Activated CD8-positive, alpha-beta memory T cell treated with anti-CD3 and anti-CD28 coated beads, Interleukin-2, amount 50 U/mL, for 24 hours (primary cell): ENCODE measurements at regions not wholly inside any gene's neighbourhood (a gene's known extent, or its start where the extent isn't known, plus 50 kb on each side); places are given as distances from the start of the nearest gene placed in this dataset.
"Not testable (repeated sequence)": the region's sequence is repeated elsewhere in the genome, so short reads cannot be mapped to it uniquely, and the experiment has no call there.

Experiments used
- DNase-seq: peaks from one replicate; pipeline ENCODE4 v3.0.0-alpha.2; 2020; ENCODE audit errors: extremely low read depth

DNA sequence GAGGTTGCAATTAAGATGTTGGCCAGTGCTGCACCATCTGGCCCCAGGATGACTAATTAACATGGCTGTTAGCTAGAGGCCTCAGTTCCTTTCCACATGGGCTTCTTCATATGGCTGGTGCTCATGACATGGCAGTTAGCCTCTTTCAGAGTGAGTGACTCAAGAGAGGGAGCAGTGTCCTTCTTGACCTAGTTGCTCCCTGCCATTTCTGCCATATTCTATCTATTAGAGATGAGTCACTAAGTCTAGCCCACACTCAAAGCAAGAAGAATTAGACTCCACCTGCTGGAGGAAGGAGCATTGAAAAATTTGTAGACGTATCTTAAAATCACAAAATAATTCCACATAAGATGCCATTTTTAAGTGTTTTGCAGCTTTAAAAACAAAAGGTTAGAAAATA is 651.2 kb upstream of the CCNG1 start:
- DNase-seq = no peak

DNA sequence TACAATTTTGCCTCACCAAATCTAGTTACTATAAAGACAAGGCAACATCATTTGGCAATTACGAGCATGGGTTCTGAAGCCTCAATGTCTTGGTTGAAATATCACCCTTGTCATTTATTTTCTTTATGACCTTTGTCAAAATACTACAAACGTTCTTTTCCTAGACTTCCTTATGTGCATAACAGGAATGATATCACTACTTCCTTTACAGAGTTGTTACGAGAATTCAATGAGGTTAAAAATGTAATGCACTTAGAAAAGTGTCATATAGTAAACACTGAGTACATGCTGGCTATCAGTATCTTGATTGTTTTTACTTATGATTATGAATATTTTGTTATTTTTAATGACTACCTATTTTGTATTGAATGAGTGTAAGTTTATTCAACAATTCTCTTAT is 640.9 kb upstream of the CCNG1 start:
- DNase-seq = no peak

DNA sequence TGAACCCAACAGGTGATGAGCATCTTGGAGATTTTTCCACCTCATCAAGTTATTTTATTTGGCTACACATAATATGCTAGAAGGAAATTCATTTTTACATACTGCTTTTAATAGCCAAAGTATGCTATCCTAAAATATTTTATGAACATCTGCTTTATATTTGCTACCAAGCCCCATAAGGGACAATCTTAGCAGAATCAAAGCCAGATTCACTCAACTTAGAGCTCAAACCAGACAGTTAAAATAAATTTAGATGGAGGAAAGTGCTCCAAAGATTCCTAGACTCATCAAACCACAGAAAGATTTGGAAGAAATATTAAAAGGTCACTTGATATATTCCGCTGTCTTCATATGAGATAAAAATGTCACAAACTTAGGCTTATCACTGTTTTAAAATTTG is 637.1 kb upstream of the CCNG1 start:
- DNase-seq = no peak

DNA sequence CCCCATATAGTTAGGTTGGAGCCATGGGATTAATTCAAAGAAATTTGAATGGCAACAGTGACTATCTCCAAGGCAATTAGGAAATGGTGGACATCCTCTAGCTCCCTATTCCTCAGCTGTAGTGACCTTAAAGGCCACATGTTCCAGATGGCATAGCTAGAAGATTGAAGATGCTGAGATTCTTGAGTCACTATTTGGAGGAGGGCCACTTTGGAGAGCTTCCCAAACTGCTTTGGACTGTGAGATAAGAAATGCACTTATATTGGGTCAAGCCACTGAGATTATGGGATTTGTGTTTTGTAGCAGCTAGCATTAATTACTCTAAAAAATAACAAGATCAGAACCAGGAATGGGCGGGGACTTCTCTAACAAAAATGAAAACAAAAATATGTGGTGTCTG is 636.2 kb upstream of the CCNG1 start:
- no peak for DNase-seq

DNA sequence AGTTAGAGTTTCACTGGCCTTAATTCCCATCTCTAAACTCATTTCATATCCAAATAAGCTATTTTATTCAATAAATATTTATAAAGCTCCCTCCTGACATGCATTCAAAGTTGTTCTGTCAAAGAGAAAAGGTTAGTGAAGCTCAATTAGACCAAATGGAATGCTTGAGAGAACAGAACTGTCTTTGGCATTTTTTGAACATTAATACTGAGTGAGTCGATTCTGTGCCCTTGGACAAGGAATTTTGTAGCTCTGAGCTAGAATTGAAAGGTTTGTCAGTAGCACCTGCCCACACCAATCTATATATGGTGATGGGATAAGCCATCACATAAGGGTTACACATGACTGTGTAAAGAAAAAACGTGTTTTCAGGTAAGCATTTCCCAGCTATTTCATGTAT is 631.2 kb upstream of the CCNG1 start:
- no peak for DNase-seq

DNA sequence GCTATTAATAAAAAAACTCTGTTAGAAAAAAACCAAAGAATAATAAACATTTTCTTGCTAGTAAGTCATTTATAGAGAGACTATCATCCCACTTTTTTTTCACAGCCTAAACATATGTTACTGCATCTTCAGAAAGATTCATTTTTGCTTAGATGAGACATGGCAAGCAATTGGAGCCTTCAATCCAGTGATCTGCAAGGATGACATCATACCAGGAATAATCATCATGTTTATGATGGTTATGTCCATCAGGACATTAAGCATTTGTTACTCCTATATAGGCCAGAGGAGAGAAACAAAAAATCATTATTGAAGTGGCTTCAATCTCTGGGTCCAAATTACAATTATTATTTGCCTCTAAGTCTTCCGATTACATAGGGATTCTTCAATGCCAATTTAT is 626.3 kb upstream of the CCNG1 start:
- no peak for DNase-seq

DNA sequence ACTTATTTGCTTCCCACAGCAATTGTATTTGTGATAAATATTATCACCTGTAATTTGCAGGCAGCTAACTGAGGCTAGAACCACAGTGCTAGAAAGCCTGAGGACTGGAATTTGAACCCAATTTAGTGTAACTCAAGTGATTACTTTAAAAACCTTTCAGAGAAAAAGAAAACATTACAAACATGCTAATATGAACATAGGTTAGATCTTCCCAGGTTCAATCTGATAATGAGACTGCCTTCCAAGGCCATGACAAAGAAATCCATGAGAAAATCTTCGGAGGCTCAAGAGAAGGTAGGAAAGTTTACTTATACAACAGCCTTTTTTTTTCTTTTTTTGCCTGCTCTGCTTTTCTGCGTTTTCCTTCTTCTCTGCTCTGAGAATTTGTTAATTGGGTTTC is 620.6 kb upstream of the CCNG1 start:
- DNase-seq = no peak

DNA sequence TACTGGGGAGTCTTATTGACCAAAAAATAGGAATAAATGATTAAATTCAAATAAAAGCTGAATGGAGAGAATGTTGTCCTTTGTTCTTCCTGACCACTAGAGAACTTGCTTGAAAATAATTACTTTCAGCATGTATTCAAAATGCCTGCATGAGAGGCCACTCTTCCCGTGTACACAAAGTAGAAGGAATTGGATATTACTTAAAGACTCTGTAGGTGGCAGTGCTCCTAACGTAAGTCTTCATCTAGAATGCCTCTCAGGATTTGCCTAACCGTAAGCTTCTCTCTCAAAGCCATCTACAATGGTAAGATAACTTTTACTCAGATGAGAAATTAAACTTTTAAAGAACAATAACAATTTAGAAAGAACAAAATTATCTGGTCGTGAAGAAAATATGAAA is 620.0 kb upstream of the CCNG1 start:
- DNase-seq = no peak

DNA sequence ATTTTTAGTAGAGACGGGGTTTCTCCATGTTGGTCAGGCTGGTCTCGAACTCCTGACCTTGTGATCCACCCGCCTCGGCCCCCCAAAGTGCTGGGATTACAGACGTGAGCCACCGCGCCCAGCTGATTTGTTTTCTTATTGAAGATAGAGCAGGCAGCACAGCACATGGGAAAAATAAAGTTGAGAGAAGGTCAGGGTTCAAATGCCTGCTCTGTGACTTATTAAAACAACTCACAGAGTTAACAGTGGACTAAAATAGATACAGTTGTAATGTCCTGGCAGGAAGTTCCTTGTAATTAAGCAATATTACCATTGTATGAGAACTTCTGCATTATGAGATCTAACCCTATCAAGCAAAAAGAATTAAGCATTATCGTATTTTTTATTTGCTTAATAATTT is 615.7 kb upstream of the CCNG1 start:
- DNase-seq = not testable (repeated sequence)

DNA sequence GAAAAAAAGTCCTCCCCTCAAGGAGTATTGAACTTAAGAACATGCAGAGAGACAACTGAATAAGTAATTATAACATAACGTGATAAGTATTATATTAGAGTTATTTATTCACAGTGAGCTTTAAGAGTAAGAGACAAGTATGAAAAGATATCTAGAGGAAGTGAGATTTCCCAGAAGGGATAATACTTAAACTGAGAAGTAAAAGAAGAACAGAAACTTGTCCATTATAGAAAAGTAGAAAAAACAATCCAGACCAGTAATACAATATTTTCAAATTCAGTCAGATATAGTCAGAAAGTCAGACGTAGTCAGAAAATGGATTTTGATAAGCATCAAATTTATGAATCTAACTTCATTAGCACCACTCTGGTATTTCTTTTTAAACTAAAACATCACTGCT is 613.0 kb upstream of the CCNG1 start:
- no peak for DNase-seq

DNA sequence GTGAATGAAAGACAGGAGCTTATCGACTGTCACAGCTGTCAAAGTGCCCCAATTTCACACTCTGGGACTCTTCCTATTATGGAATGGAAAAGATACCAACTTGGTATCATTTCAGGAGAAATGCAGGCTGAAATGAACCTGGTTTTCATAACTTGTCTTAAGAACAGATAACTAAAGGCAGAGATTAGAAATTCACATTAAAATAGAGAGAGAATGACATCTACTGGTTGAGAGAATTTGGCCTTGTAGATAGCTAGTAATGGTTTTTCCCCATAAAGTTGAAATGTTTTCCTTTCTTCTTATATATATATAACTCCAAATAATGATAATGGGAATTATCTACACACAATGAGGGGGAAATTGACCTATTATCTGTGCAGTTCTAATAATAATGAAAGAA is 600.2 kb upstream of the CCNG1 start:
- DNase-seq = no peak

DNA sequence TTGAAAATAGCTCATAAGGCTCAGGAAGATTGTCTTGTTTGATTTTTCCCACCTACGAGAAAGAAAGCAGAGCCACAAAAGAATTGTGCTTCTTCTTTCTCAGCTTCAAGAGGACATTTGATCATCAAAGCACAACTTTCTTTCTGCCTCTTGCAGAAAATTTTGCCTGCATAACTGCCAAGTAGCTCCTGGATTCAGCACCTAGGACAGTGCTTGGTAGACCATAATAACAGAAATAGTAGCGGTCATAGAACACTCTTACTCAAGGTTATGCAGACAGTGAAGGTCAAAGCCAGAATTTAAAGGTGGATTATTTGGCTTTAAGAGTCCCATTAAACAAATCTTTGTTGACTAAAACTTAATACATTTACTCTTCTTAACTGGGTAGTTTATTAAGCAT is 594.7 kb upstream of the CCNG1 start:
- DNase-seq = no peak

DNA sequence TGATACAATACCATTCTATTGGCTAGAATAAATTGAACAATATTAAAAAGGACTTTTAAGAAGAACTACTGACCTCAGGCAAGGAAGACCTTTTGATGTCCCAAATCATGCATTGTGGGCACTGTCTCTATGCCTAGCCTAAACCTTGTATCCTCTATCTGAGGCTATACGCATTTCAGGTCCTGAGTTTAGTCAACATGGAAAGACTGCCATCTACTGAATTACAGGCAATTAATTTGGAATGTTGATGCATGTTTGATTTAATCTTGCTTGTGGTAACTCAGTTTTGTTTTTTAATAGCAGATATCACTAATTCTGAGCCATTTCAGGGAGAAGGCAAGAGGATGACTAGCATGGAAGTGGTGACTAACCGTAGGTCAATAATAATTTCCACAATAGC is 585.3 kb upstream of the CCNG1 start:
- DNase-seq = no peak

DNA sequence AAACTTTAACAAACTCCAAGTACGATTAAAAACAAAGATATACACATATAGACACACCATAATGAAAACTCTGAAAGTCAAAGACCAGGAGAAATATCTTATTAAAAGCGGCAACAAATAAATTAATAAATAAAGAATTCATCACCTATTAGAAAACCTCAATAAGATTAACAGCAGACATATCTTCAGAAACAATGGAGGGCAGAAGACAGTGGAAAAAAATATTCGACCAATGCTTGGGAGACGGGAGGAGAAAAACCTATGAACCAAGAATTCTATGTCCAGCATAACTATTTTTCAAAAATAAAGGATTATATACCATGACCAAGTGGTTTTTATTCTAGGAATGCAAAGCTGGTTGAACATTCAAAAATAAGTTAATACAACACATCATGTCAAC is 578.6 kb upstream of the CCNG1 start:
- no peak for DNase-seq

DNA sequence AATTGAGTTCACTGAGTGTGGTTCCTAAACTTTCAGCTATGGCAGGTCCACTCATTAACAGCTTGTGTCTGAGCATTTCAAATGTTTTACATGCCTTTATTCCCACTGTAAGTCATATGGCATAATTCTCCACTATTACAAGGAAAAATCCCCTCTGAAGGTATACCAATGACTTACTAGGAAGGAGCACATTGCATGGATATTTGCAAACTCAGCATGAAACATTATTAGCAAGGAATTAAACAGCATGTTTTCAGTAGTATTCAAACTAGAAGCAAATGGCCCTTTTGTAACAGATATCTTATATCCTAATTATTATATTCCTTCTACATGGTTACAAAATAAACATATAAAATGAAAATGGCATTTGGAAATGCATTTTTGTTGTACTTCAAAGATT is 566.4 kb upstream of the CCNG1 start:
- no peak for DNase-seq

DNA sequence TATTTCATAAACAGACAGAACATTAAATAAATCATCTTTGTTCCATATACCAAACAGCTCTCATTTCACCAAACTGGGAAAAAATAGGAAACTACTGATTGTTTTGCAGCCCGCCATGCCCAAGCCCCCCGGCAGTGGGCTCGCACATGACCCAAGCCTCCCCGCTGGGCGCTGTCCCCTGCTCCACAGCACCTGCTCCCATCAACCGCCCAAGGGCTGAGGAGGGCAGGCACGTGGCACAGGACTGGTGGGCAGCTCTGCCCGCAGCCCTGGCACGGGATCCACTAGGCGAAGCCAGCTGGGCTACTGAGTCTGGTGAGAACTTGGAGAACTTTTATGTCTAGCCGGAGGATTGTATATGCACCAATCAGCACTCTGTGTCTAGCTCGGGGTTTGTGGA is 554.8 kb upstream of the CCNG1 start:
- DNase-seq = no peak

DNA sequence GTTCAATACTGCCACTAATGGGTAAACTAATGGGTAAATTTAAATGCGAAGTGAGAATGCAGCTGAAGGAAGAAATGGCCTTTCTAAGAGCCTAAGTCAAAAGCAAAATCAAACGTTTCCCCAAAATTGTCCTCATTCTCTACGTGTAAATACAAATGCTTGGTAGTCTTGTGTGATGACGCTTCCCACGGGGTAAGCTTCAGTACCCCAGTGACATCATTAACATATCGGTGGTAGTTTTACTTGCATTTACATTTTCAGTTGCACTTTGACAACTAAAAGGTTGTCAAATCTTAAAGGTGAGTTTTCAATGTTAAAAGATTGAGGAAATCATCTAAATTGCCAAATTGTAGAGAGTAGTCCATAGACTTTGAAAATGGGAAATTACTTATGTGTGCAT is 550.7 kb upstream of the CCNG1 start:
- no peak for DNase-seq

DNA sequence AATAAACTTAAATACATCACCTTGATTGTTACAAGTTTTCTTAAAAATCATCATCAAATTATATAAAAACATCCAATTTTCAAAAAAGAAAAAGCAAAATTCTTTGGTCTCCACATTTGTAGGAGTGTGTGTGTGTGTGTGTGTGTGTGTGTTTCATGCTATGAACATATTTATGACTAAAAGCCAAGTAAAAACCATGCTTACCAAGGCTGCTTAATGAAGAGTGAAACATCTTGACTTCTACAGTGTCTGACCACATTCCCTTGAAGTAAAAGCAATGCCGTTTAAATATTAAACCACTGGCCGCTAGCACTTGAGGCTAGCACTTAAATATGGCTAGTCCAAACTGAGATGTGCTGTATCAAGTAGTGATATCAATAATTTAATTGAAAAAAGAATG is 549.1 kb upstream of the CCNG1 start:
- DNase-seq = no peak

DNA sequence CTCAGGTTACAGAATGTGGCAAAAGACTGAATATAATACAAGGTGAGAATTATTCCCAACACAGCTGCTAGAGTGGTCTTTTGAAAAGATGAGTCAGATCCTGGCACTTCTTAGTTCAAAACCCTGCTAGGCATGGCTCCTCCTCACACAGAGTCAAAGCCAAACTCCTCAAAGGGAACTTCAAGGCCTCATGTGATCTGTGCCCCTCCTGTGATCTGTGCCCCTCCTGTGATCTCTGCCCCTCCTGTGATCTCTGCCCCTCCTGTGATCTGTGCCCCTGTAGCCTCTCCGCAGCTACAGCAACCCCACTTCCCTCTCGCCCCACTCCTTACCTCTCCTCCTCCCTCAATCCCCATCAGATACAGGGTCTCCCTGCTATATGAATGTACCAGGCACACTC is 525.5 kb upstream of the CCNG1 start:
- no peak for DNase-seq

DNA sequence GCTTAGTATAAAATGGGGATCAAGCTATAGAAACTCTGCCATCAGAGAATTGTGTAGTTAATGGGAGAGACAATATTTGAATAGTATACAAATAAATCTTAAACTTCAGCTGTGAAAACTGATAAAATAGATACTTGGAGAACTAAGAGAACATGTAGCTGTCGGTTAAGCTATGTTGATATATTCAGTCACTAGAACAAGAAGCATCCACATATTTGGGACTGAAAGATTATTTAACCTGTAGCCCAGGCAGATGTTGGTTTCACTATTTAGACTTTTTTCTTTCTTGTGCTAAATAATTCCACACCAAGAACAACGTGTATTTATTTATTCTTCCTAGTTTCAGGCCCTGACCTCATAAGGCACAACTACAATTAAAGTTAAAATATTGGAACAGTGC is 521.0 kb upstream of the CCNG1 start:
- no peak for DNase-seq

DNA sequence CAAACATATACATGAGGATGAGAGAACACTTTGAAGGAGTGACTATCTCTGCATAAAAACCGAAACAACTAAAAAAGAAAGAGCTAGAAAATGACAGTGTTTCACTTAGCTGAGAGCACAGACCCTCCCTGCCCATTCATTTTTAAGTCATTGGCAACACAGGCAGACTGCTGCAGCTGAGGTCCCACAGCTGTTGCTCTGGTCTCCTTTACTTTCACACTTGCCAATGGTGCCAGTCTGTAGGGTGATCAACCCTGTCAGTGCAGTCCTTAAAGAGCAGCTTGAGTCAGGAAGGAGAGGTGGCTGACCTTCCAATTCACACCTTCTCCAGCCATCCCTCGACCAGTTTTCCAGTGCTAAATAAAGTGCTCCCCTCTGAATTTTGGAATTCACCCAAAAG is 508.3 kb upstream of the CCNG1 start:
- no peak for DNase-seq

DNA sequence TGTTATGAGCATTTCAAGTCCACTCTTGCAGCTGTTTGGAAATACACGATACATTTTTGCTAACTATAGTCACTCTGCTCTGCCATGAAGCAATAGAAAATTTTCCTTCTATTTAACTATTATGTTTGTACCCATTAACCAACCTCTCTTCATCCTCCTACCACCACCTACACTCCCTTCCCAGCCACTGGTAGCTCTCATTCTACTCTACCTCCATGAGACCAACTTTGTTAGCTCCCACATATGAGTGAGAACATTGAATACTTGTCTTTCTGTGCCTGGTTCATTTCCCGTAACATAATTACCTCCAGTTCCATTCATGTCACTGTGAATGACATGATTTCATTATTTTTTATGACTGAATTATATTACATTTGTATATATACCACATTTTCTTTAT is 505.9 kb upstream of the CCNG1 start:
- no peak for DNase-seq

DNA sequence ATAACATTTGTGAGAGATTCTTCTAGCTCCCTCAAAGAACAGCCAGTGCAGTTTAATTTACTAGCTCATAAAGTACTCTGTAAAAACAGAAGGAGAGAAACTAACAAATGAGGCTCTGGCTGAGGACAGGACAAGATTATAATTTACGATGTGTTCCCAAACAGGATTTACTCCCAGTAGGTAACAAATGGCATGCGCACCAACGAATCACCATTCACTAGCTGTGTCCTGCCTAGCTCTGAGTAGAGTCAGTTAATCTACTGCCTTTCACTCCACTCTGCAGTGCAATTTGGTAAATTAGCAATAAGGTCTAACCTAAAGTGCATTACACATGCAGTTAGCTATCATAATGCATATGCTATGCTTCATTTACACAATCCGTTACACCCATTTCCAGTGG is 497.4 kb upstream of the CCNG1 start:
- DNase-seq = no peak

DNA sequence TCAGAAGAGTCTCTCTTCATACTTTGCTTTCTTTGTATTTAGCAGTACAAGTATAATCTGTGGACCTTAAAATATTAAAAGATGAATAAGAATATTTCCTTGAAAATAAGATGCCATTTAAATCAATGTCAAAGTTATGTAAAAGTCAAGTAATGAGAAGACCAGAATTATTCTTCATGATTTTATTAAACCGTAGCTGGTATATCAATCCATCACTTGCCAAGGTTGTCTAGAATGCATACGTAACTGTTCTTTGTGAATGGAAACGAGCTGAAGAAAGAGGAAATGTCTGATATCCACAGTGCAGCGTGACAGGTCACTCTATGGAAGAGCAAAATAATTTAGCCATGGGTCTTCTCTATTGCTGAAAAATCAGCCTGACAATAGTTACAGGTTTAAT is 488.7 kb upstream of the CCNG1 start:
- no peak for DNase-seq

DNA sequence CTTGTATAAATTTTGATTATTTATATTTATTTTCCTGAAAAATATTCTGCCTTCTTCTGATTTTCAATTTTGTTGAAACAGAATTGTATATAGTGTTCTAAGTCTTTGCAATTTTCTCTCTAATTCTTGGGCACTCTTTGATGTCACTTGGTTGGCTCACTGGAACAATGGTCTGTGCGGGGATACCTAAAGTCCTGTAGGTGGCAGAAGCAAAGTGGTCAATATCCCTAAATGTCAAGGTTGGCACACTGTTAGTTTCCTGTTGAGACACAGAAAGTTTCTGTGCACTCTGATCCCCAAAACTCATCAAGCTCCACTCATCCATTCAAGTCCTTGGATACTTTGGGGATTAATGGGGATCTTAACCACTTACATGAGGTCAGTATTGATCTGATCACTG is 480.8 kb upstream of the CCNG1 start:
- DNase-seq = no peak
